NCI-H2227 (cell line): ENCODE measurements at regions not wholly inside any gene's neighbourhood (a gene's known extent, or its start where the extent isn't known, plus 50 kb on each side); places are given as distances from the start of the nearest gene placed in this dataset.

Experiments
- DNase-seq: peaks from one replicate; lab custom pipeline; 2025; ENCODE audit not compliant: unreplicated experiment; lab: John Stamatoyannopoulos, UW

- DNase-seq = no peak
Measured at GRCh38 chr5:171676286-171676944, 109.2 kb upstream of the SMIM23 start.

- peak; percentile 50 for DNase-seq
Measured at GRCh38 chr5:171678646-171679045, 107.0 kb upstream of the SMIM23 start.

- DNase-seq = no peak
Measured at GRCh38 chr5:171680485-171680884, 105.1 kb upstream of the SMIM23 start.

- no peak for DNase-seq
Measured at GRCh38 chr5:171681061-171681460, 104.6 kb upstream of the SMIM23 start.

- no peak for DNase-seq
Measured at GRCh38 chr5:171681677-171682076, 103.9 kb upstream of the SMIM23 start.

GRCh38 chr5:171682801-171683200 is 102.8 kb upstream of the SMIM23 start:
- DNase-seq = no peak

GRCh38 chr5:171684169-171684568 is 101.4 kb upstream of the SMIM23 start:
- DNase-seq = no peak

GRCh38 chr5:171688696-171689495 is 96.7 kb upstream of the SMIM23 start:
- no peak for DNase-seq

GRCh38 chr5:171689853-171690417 is 95.7 kb upstream of the SMIM23 start:
- DNase-seq = no peak

GRCh38 chr5:171692107-171692506 is 93.5 kb upstream of the SMIM23 start:
- no peak for DNase-seq

- no peak for DNase-seq
Measured at GRCh38 chr5:171692936-171693335, 92.7 kb upstream of the SMIM23 start.

- no peak for DNase-seq
Measured at GRCh38 chr5:171693412-171693811, 92.2 kb upstream of the SMIM23 start.

- no peak for DNase-seq
Measured at GRCh38 chr5:171695804-171696203, 89.8 kb upstream of the SMIM23 start.

- no peak for DNase-seq
Measured at GRCh38 chr5:171697221-171698102, 88.2 kb upstream of the SMIM23 start.

- DNase-seq = no peak
Measured at GRCh38 chr5:171700318-171700912, 85.2 kb upstream of the SMIM23 start.

- DNase-seq = no peak
Measured at GRCh38 chr5:171701100-171701541, 84.5 kb upstream of the SMIM23 start.

GRCh38 chr5:171702135-171702770 is 83.4 kb upstream of the SMIM23 start:
- DNase-seq = no peak

- DNase-seq = no peak
Measured at GRCh38 chr5:171703146-171703545, 82.5 kb upstream of the SMIM23 start.

GRCh38 chr5:171705036-171705435 is 80.6 kb upstream of the SMIM23 start:
- no peak for DNase-seq

- no peak for DNase-seq
Measured at GRCh38 chr5:171705830-171706468, 79.7 kb upstream of the SMIM23 start.
